ENCODE measurements at regions not wholly inside any gene's neighbourhood (a gene's known extent, or its start where the extent isn't known, plus 50 kb on each side); places are given as distances from the start of the nearest gene placed in this dataset.

- TF ChIP-seq CTCF (IDR thresholded peaks at IDR 0.05) = no peak
- TF ChIP-seq POLR2AphosphoS5 (IDR thresholded peaks at IDR 0.05) = no peak
- no peak for TF ChIP-seq POLR2A (IDR thresholded peaks at IDR 0.05)
- no peak for TF ChIP-seq EP300 (IDR thresholded peaks at IDR 0.05)
- Histone ChIP-seq H3K27me3 (no peaks in the 10 kb centered on the region), H3K36me3 (no peaks in the 10 kb centered on the region), H3K4me3 (no peak overlapping the region), H3K9me3 (no peaks in the 10 kb centered on the region), H3K4me1 (peaks cover 0 to 2% (median 0%) of the 10 kb centered on the region in 4 donors), H3K27ac (no peak overlapping the region)
- no peak for DNase-seq
- WGBS, 2 donors = 42 to 86% methylated on average over 1 of the region's 1 CpG
- ATAC-seq (ENCODE audit: low FRiP score in 2 of 2) = no peak
These were observed 64.7 kb upstream of the UGT2B15 start for GRCh38 chr4:68735106-68735505.

- ATAC-seq (ENCODE audit: low FRiP score in 2 of 2) (no peak), DNase-seq (no peak)
- H3K4me1 ChIP-seq = peaks cover 0 to 2% (median 0%) of the 10 kb centered on the region in 4 donors
- no peak overlapping the region for H3K4me3 ChIP-seq
- no peak overlapping the region for H3K27ac ChIP-seq
- WGBS, 2 donors = 91 to 94% methylated on average over 1 of the region's 1 CpG
- no peaks in the 10 kb centered on the region for H3K9me3 ChIP-seq
- no peaks in the 10 kb centered on the region for H3K27me3 ChIP-seq
- H3K36me3 ChIP-seq = no peaks in the 10 kb centered on the region
- no peak for TF ChIP-seq POLR2AphosphoS5 (IDR thresholded peaks at IDR 0.05)
- no peak for TF ChIP-seq EP300 (IDR thresholded peaks at IDR 0.05)
- TF ChIP-seq CTCF (IDR thresholded peaks at IDR 0.05) = no peak
- TF ChIP-seq POLR2A (IDR thresholded peaks at IDR 0.05) = no peak
These were observed 66.4 kb upstream of the UGT2B15 start for GRCh38 chr4:68736813-68737212.

- Histone ChIP-seq H3K9me3 (peaks cover 0 to 4% (median 0%) of the 10 kb centered on the region in 4 donors), H3K4me3 (no peak overlapping the region), H3K27me3 (no peaks in the 10 kb centered on the region), H3K27ac (no peak overlapping the region), H3K4me1 (peaks cover 0 to 1% (median 0%) of the 10 kb centered on the region in 4 donors), H3K36me3 (no peaks in the 10 kb centered on the region)
- WGBS, 2 donors = 81 to 96% methylated on average over 2 of the region's 2 CpGs
- DNase-seq = no peak
- TF ChIP-seq POLR2A (IDR thresholded peaks at IDR 0.05) (no peak), POLR2AphosphoS5 (IDR thresholded peaks at IDR 0.05) (no peak), CTCF (IDR thresholded peaks at IDR 0.05) (no peak)
- ATAC-seq (ENCODE audit: low FRiP score in 2 of 2) = no peak
These were observed 67.6 kb upstream of the UGT2B15 start for GRCh38 chr4:68738036-68738435.

GRCh38 chr4:68744368-68744767 lies 71.4 kb upstream of the UGT2B10 start:
- H3K4me1 ChIP-seq = no peaks in the 10 kb centered on the region
- no peak for TF ChIP-seq POLR2AphosphoS5 (IDR thresholded peaks at IDR 0.05)
- no peak for TF ChIP-seq CTCF (IDR thresholded peaks at IDR 0.05)
- no peak for TF ChIP-seq EP300 (IDR thresholded peaks at IDR 0.05)
- WGBS, 2 donors = 76 to 77% methylated on average over 2 of the region's 2 CpGs
- no peak for DNase-seq
- no peaks in the 10 kb centered on the region for H3K27me3 ChIP-seq
- no peak overlapping the region for H3K27ac ChIP-seq
- no peak overlapping the region for H3K4me3 ChIP-seq
- H3K36me3 ChIP-seq = no peaks in the 10 kb centered on the region
- no peak for ATAC-seq (ENCODE audit: low FRiP score in 2 of 2)
- H3K9me3 ChIP-seq = peaks cover 0 to 4% (median 0%) of the 10 kb centered on the region in 4 donors

GRCh38 chr4:68748181-68748991 lies 67.4 kb upstream of the UGT2B10 start:
- Histone ChIP-seq H3K4me3 (no peak overlapping the region), H3K4me1 (no peaks in the 10 kb centered on the region), H3K27ac (no peak overlapping the region), H3K27me3 (no peaks in the 10 kb centered on the region), H3K36me3 (no peaks in the 10 kb centered on the region), H3K9me3 (no peaks in the 10 kb centered on the region)
- no peak for DNase-seq
- WGBS, 2 donors = 67 to 79% methylated on average over 8 of the region's 8 CpGs
- no peak for TF ChIP-seq CTCF (IDR thresholded peaks at IDR 0.05)
- no peak for TF ChIP-seq POLR2AphosphoS5 (IDR thresholded peaks at IDR 0.05)
- TF ChIP-seq POLR2A (IDR thresholded peaks at IDR 0.05) = no peak
- no peak for TF ChIP-seq EP300 (IDR thresholded peaks at IDR 0.05)
- no peak for ATAC-seq (ENCODE audit: low FRiP score in 2 of 2)
